Activated CD8-positive, alpha-beta memory T cell treated with anti-CD3 and anti-CD28 coated beads, Interleukin-2, amount 10 ng/mL, durations not matched to agents 7 days and 5 days (primary cell): ENCODE measurements at regions not wholly inside any gene's neighbourhood (a gene's known extent, or its start where the extent isn't known, plus 50 kb on each side); places are given as distances from the start of the nearest gene placed in this dataset.

Source experiments
- ATAC-seq: fragments of 150-1000 bp; cut with Tn5 transposase; one replicate; pipeline ENCODE4 v1.10.0; 2021; ENCODE audit warnings: moderate library complexity
- CTCF ChIA-PET: fragments of 350-600 bp; sonication (Branson Sonifier 250); formaldehyde crosslinking; loops from one replicate; lab custom pipeline; 2021; ENCODE audit warnings: antibody characterized with exemption; lab: Charles Lee
- DNase-seq: peaks from one replicate; pipeline ENCODE4 v3.0.0-alpha.2; 2020
- H3K27ac Mint-ChIP-seq: one replicate; pipeline ENCODE4 v1.8.0; 2021; ENCODE audit warnings: mild to moderate bottlenecking, mixed read lengths
- H3K27me3 Mint-ChIP-seq: one replicate; pipeline ENCODE4 v1.8.0; 2021; ENCODE audit warnings: mixed read lengths
- H3K36me3 Mint-ChIP-seq: one replicate; pipeline ENCODE4 v1.8.0; 2021; ENCODE audit warnings: mild to moderate bottlenecking, mixed read lengths
- H3K4me1 Mint-ChIP-seq: one replicate; pipeline ENCODE4 v1.8.0; 2021; ENCODE audit warnings: mixed read lengths
- H3K4me3 Mint-ChIP-seq: one replicate; pipeline ENCODE4 v1.8.0; 2021; ENCODE audit warnings: mild to moderate bottlenecking, moderate library complexity, mixed read lengths
- H3K9me3 Mint-ChIP-seq: one replicate; pipeline ENCODE4 v1.8.0; 2022; ENCODE audit warnings: low read depth, mixed read lengths

- Mint-ChIP-seq H3K4me1 (no peaks in the 10 kb centered on the region), H3K36me3 (no peaks in the 10 kb centered on the region), H3K9me3 (no peaks in the 10 kb centered on the region), H3K4me3 (no peak overlapping the region), H3K27me3 (peaks cover 2% of the 10 kb centered on the region), H3K27ac (no peak overlapping the region)
- ATAC-seq (no peak), DNase-seq (no peak)
- CTCF ChIA-PET = no interaction called here
Measured at GRCh38 chr2:41965173-41965908, 82.5 kb upstream of the PKDCC start.

GRCh38 chr2:41965909-41966295 is 81.9 kb upstream of the PKDCC start:
- Mint-ChIP-seq H3K4me1 (no peaks in the 10 kb centered on the region), H3K27ac (no peak overlapping the region), H3K9me3 (no peaks in the 10 kb centered on the region), H3K36me3 (no peaks in the 10 kb centered on the region), H3K4me3 (no peak overlapping the region), H3K27me3 (no peaks in the 10 kb centered on the region)
- DNase-seq = no peak
- CTCF ChIA-PET = no interaction called here
- ATAC-seq = no peak

GRCh38 chr2:41966431-41966893 is 81.4 kb upstream of the PKDCC start:
- CTCF ChIA-PET = no interaction called here
- DNase-seq (no peak), ATAC-seq (no peak)
- H3K27ac Mint-ChIP-seq = no peak overlapping the region
- H3K4me1 Mint-ChIP-seq = no peaks in the 10 kb centered on the region
- no peak overlapping the region for H3K4me3 Mint-ChIP-seq
- no peaks in the 10 kb centered on the region for H3K27me3 Mint-ChIP-seq
- no peaks in the 10 kb centered on the region for H3K36me3 Mint-ChIP-seq
- H3K9me3 Mint-ChIP-seq = no peaks in the 10 kb centered on the region

- Mint-ChIP-seq H3K27me3 (no peaks in the 10 kb centered on the region), H3K36me3 (no peaks in the 10 kb centered on the region), H3K4me1 (no peaks in the 10 kb centered on the region), H3K27ac (no peak overlapping the region), H3K9me3 (no peaks in the 10 kb centered on the region), H3K4me3 (no peak overlapping the region)
- DNase-seq (no peak), ATAC-seq (no peak)
- CTCF ChIA-PET = no interaction called here
Measured at GRCh38 chr2:41966920-41967319, 80.9 kb upstream of the PKDCC start.

GRCh38 chr2:41967476-41968181 is 80.2 kb upstream of the PKDCC start:
- DNase-seq = no peak
- CTCF ChIA-PET = no interaction called here
- H3K36me3 Mint-ChIP-seq = no peaks in the 10 kb centered on the region
- no peaks in the 10 kb centered on the region for H3K9me3 Mint-ChIP-seq
- H3K4me1 Mint-ChIP-seq = no peaks in the 10 kb centered on the region
- H3K27ac Mint-ChIP-seq = no peak overlapping the region
- no peak overlapping the region for H3K4me3 Mint-ChIP-seq
- H3K27me3 Mint-ChIP-seq = no peaks in the 10 kb centered on the region
- no peak for ATAC-seq

- H3K4me3 Mint-ChIP-seq = no peak overlapping the region
- no peaks in the 10 kb centered on the region for H3K36me3 Mint-ChIP-seq
- DNase-seq (no peak), ATAC-seq (no peak)
- no peaks in the 10 kb centered on the region for H3K27me3 Mint-ChIP-seq
- no peak overlapping the region for H3K27ac Mint-ChIP-seq
- CTCF ChIA-PET = no interaction called here
- H3K9me3 Mint-ChIP-seq = no peaks in the 10 kb centered on the region
- no peaks in the 10 kb centered on the region for H3K4me1 Mint-ChIP-seq
Measured at GRCh38 chr2:41968182-41968578, 79.6 kb upstream of the PKDCC start.

- H3K4me1 Mint-ChIP-seq = no peaks in the 10 kb centered on the region
- DNase-seq = no peak
- H3K27ac Mint-ChIP-seq = peak overlapping the region; percentile 25
- no peaks in the 10 kb centered on the region for H3K27me3 Mint-ChIP-seq
- H3K9me3 Mint-ChIP-seq = no peaks in the 10 kb centered on the region
- no peak overlapping the region for H3K4me3 Mint-ChIP-seq
- no peak for ATAC-seq
- CTCF ChIA-PET = no interaction called here
- H3K36me3 Mint-ChIP-seq = no peaks in the 10 kb centered on the region
Measured at GRCh38 chr2:41970988-41971660, 76.7 kb upstream of the PKDCC start.

- no peaks in the 10 kb centered on the region for H3K36me3 Mint-ChIP-seq
- H3K27me3 Mint-ChIP-seq = no peaks in the 10 kb centered on the region
- CTCF ChIA-PET = no interaction called here
- DNase-seq = no peak
- ATAC-seq = no peak
- no peaks in the 10 kb centered on the region for H3K9me3 Mint-ChIP-seq
- H3K27ac Mint-ChIP-seq = no peak overlapping the region
- no peaks in the 10 kb centered on the region for H3K4me1 Mint-ChIP-seq
- no peak overlapping the region for H3K4me3 Mint-ChIP-seq
Measured at GRCh38 chr2:41972179-41972578, 75.6 kb upstream of the PKDCC start.

- Mint-ChIP-seq H3K9me3 (no peaks in the 10 kb centered on the region), H3K4me1 (no peaks in the 10 kb centered on the region), H3K27me3 (no peaks in the 10 kb centered on the region), H3K36me3 (no peaks in the 10 kb centered on the region), H3K4me3 (no peak overlapping the region), H3K27ac (no peak overlapping the region)
- CTCF ChIA-PET = no interaction called here
- ATAC-seq (no peak), DNase-seq (no peak)
Measured at GRCh38 chr2:41972819-41973218, 75.0 kb upstream of the PKDCC start.

- DNase-seq (no peak), ATAC-seq (no peak)
- CTCF ChIA-PET = no interaction called here
- Mint-ChIP-seq H3K36me3 (no peaks in the 10 kb centered on the region), H3K4me1 (no peaks in the 10 kb centered on the region), H3K4me3 (no peak overlapping the region), H3K27ac (no peak overlapping the region), H3K9me3 (no peaks in the 10 kb centered on the region), H3K27me3 (no peaks in the 10 kb centered on the region)
Measured at GRCh38 chr2:41973871-41974270, 74.0 kb upstream of the PKDCC start.

GRCh38 chr2:41981417-41981816 is 66.4 kb upstream of the PKDCC start:
- H3K27me3 Mint-ChIP-seq = peaks cover 5% of the 10 kb centered on the region
- H3K27ac Mint-ChIP-seq = no peak overlapping the region
- no peak overlapping the region for H3K4me3 Mint-ChIP-seq
- DNase-seq (no peak), ATAC-seq (no peak)
- H3K4me1 Mint-ChIP-seq = no peaks in the 10 kb centered on the region
- H3K36me3 Mint-ChIP-seq = no peaks in the 10 kb centered on the region
- no peaks in the 10 kb centered on the region for H3K9me3 Mint-ChIP-seq
- CTCF ChIA-PET = interaction anchor here (0.7 kb wide), 1 partner anchor 19 kb away, joined by 4 read pairs; no protein-coding TSS in a partner anchor

- no peaks in the 10 kb centered on the region for H3K4me1 Mint-ChIP-seq
- peaks cover 15% of the 10 kb centered on the region for H3K27me3 Mint-ChIP-seq
- CTCF ChIA-PET = no interaction called here
- no peak for ATAC-seq
- no peaks in the 10 kb centered on the region for H3K9me3 Mint-ChIP-seq
- no peak for DNase-seq
- no peak overlapping the region for H3K4me3 Mint-ChIP-seq
- H3K36me3 Mint-ChIP-seq = no peaks in the 10 kb centered on the region
- no peak overlapping the region for H3K27ac Mint-ChIP-seq
Measured at GRCh38 chr2:41985573-41986095, 62.2 kb upstream of the PKDCC start.

GRCh38 chr2:41989501-41990180 is 58.2 kb upstream of the PKDCC start:
- H3K9me3 Mint-ChIP-seq = no peaks in the 10 kb centered on the region
- peaks cover 13% of the 10 kb centered on the region for H3K27me3 Mint-ChIP-seq
- no peak overlapping the region for H3K4me3 Mint-ChIP-seq
- CTCF ChIA-PET = no interaction called here
- ATAC-seq (no peak), DNase-seq (no peak)
- H3K4me1 Mint-ChIP-seq = no peaks in the 10 kb centered on the region
- no peaks in the 10 kb centered on the region for H3K36me3 Mint-ChIP-seq
- no peak overlapping the region for H3K27ac Mint-ChIP-seq
